ENCODE measurements at regions not wholly inside any gene's neighbourhood (a gene's known extent, or its start where the extent isn't known, plus 50 kb on each side); places are given as distances from the start of the nearest gene placed in this dataset.

GRCh38 chr4:15144249-15144966, 142.1 kb downstream of the CPEB2 start:
- TF ChIP-seq CTCF (IDR thresholded peaks at IDR 0.05) = no peak
- Histone ChIP-seq H3K27me3 (no peaks in the 10 kb centered on the region), H3K9me3 (no peaks in the 10 kb centered on the region), H3K4me3 (ENCODE audit: low read depth in 1 of 2, low read length in 1 of 2) (no peak overlapping the region), H3K27ac (no peak overlapping the region), H3K36me3 (no peaks in the 10 kb centered on the region), H3K4me1 (ENCODE audit: control insufficient read depth in 1 of 2, insufficient read depth in 1 of 2, low read depth in 1 of 2, low read length in 1 of 2) (peaks cover 0 to under 1% of the 10 kb centered on the region in 2 experiments)

GRCh38 chr4:15144967-15145295, 142.7 kb downstream of the CPEB2 start:
- H3K9me3 ChIP-seq = no peaks in the 10 kb centered on the region
- no peak overlapping the region for H3K27ac ChIP-seq
- H3K27me3 ChIP-seq = no peaks in the 10 kb centered on the region
- H3K4me1 ChIP-seq (ENCODE audit: control insufficient read depth in 1 of 2, insufficient read depth in 1 of 2, low read depth in 1 of 2, low read length in 1 of 2) = peaks cover 5 to 6% of the 10 kb centered on the region in 2 experiments
- no peak overlapping the region for H3K4me3 ChIP-seq (ENCODE audit: low read depth in 1 of 2, low read length in 1 of 2)
- no peaks in the 10 kb centered on the region for H3K36me3 ChIP-seq
- no peak for TF ChIP-seq CTCF (IDR thresholded peaks at IDR 0.05)

- Histone ChIP-seq H3K27ac (no peak overlapping the region), H3K9me3 (no peaks in the 10 kb centered on the region), H3K4me1 (ENCODE audit: control insufficient read depth in 1 of 2, insufficient read depth in 1 of 2, low read depth in 1 of 2, low read length in 1 of 2) (peaks cover 7 to 8% of the 10 kb centered on the region in 2 experiments), H3K4me3 (ENCODE audit: low read depth in 1 of 2, low read length in 1 of 2) (no peak overlapping the region), H3K27me3 (no peaks in the 10 kb centered on the region), H3K36me3 (no peaks in the 10 kb centered on the region)
- no peak for TF ChIP-seq CTCF (IDR thresholded peaks at IDR 0.05)
Measured at GRCh38 chr4:15145709-15146108, 143.4 kb downstream of the CPEB2 start.

GRCh38 chr4:15147714-15148113, 145.4 kb downstream of the CPEB2 start:
- no peak overlapping the region for H3K27ac ChIP-seq
- H3K4me3 ChIP-seq (ENCODE audit: low read depth in 1 of 2, low read length in 1 of 2) = no peak overlapping the region
- H3K9me3 ChIP-seq = no peaks in the 10 kb centered on the region
- no peak for TF ChIP-seq CTCF (IDR thresholded peaks at IDR 0.05)
- no peaks in the 10 kb centered on the region for H3K36me3 ChIP-seq
- H3K4me1 ChIP-seq (ENCODE audit: control insufficient read depth in 1 of 2, insufficient read depth in 1 of 2, low read depth in 1 of 2, low read length in 1 of 2) = peaks cover 7 to 8% of the 10 kb centered on the region in 2 experiments
- H3K27me3 ChIP-seq = no peaks in the 10 kb centered on the region

GRCh38 chr4:15148199-15148598, 145.9 kb downstream of the CPEB2 start:
- Histone ChIP-seq H3K4me1 (ENCODE audit: control insufficient read depth in 1 of 2, insufficient read depth in 1 of 2, low read depth in 1 of 2, low read length in 1 of 2) (peaks cover 7 to 8% of the 10 kb centered on the region in 2 experiments), H3K27me3 (no peaks in the 10 kb centered on the region), H3K4me3 (ENCODE audit: low read depth in 1 of 2, low read length in 1 of 2) (no peak overlapping the region), H3K36me3 (no peaks in the 10 kb centered on the region), H3K27ac (no peak overlapping the region), H3K9me3 (no peaks in the 10 kb centered on the region)
- no peak for TF ChIP-seq CTCF (IDR thresholded peaks at IDR 0.05)

Data from neutrophil (primary cell).